Type B pancreatic cell (in vitro differentiated cells): ENCODE measurements at regions not wholly inside any gene's neighbourhood (a gene's known extent, or its start where the extent isn't known, plus 50 kb on each side); places are given as distances from the start of the nearest gene placed in this dataset.

Experiments
- DNase-seq: peaks from one replicate; pipeline ENCODE4 v3.0.0; 2021; ENCODE audit warnings: mixed read lengths; ENCODE audit not compliant: unreplicated experiment; ENCODE audit errors: extremely low spot score
- H3K27ac Mint-ChIP-seq: 2 replicates; pipeline ENCODE4 v1.8.0; 2021; ENCODE audit warnings: mild to moderate bottlenecking, mixed read lengths
- H3K27me3 Mint-ChIP-seq: 2 replicates; pipeline ENCODE4 v1.8.0; 2021; ENCODE audit warnings: mixed read lengths
- H3K36me3 Mint-ChIP-seq: 2 replicates; pipeline ENCODE4 v1.8.0; 2021; ENCODE audit warnings: mixed read lengths
- H3K4me1 Mint-ChIP-seq: one replicate; pipeline ENCODE4 v1.8.0; 2021; ENCODE audit warnings: mixed read lengths; ENCODE audit not compliant: unreplicated experiment
- H3K4me3 Mint-ChIP-seq: 2 replicates; pipeline ENCODE4 v1.8.0; 2021; ENCODE audit warnings: mild to moderate bottlenecking, mixed read lengths
- H3K9me3 Mint-ChIP-seq: 2 replicates; pipeline ENCODE4 v1.8.0; 2021; ENCODE audit warnings: mixed read lengths
- CTCF ChIP-seq: fragments of 200-600 bp; sonication (generic); conservative IDR thresholded peaks from 2 replicates; pipeline ENCODE4 v1.5.0; 2021; ENCODE audit warnings: antibody characterized with exemption, mild to moderate bottlenecking

GRCh38 chr15:66982250-66982649 is 83.2 kb upstream of the SMAD3 start:
- DNase-seq = no peak
- Mint-ChIP-seq H3K27me3 (peaks cover 22% of the 10 kb centered on the region), H3K27ac (no peak overlapping the region), H3K36me3 (no peaks in the 10 kb centered on the region), H3K4me3 (no peak overlapping the region), H3K4me1 (no peaks in the 10 kb centered on the region), H3K9me3 (no peaks in the 10 kb centered on the region)
- no peak for TF ChIP-seq CTCF

GRCh38 chr15:66982816-66983215 is 82.6 kb upstream of the SMAD3 start:
- peaks cover 22% of the 10 kb centered on the region for H3K27me3 Mint-ChIP-seq
- no peak for TF ChIP-seq CTCF
- no peak for DNase-seq
- H3K4me3 Mint-ChIP-seq = no peak overlapping the region
- no peaks in the 10 kb centered on the region for H3K4me1 Mint-ChIP-seq
- no peaks in the 10 kb centered on the region for H3K36me3 Mint-ChIP-seq
- H3K9me3 Mint-ChIP-seq = no peaks in the 10 kb centered on the region
- no peak overlapping the region for H3K27ac Mint-ChIP-seq

GRCh38 chr15:66985653-66986052 is 79.7 kb upstream of the SMAD3 start:
- H3K4me1 Mint-ChIP-seq = no peaks in the 10 kb centered on the region
- H3K36me3 Mint-ChIP-seq = no peaks in the 10 kb centered on the region
- no peak overlapping the region for H3K4me3 Mint-ChIP-seq
- TF ChIP-seq CTCF = no peak
- no peak for DNase-seq
- peaks cover 6% of the 10 kb centered on the region for H3K9me3 Mint-ChIP-seq
- peaks cover 19% of the 10 kb centered on the region for H3K27me3 Mint-ChIP-seq
- H3K27ac Mint-ChIP-seq = no peak overlapping the region

- DNase-seq = no peak
- Mint-ChIP-seq H3K4me1 (no peaks in the 10 kb centered on the region), H3K4me3 (no peak overlapping the region), H3K9me3 (peaks cover 6% of the 10 kb centered on the region), H3K36me3 (no peaks in the 10 kb centered on the region), H3K27ac (no peak overlapping the region), H3K27me3 (peaks cover 22% of the 10 kb centered on the region)
- TF ChIP-seq CTCF = no peak
Measured at GRCh38 chr15:66986951-66987350, 78.5 kb upstream of the SMAD3 start.

- H3K36me3 Mint-ChIP-seq = no peaks in the 10 kb centered on the region
- H3K27ac Mint-ChIP-seq = no peak overlapping the region
- no peak for TF ChIP-seq CTCF
- H3K4me1 Mint-ChIP-seq = no peaks in the 10 kb centered on the region
- peaks cover 6% of the 10 kb centered on the region for H3K9me3 Mint-ChIP-seq
- DNase-seq = no peak
- peaks cover 4% of the 10 kb centered on the region for H3K27me3 Mint-ChIP-seq
- H3K4me3 Mint-ChIP-seq = no peak overlapping the region
Measured at GRCh38 chr15:66993090-66993489, 72.3 kb upstream of the SMAD3 start.
